ENCODE measurements at regions not wholly inside any gene's neighbourhood (a gene's known extent, or its start where the extent isn't known, plus 50 kb on each side); places are given as distances from the start of the nearest gene placed in this dataset.

DNA sequence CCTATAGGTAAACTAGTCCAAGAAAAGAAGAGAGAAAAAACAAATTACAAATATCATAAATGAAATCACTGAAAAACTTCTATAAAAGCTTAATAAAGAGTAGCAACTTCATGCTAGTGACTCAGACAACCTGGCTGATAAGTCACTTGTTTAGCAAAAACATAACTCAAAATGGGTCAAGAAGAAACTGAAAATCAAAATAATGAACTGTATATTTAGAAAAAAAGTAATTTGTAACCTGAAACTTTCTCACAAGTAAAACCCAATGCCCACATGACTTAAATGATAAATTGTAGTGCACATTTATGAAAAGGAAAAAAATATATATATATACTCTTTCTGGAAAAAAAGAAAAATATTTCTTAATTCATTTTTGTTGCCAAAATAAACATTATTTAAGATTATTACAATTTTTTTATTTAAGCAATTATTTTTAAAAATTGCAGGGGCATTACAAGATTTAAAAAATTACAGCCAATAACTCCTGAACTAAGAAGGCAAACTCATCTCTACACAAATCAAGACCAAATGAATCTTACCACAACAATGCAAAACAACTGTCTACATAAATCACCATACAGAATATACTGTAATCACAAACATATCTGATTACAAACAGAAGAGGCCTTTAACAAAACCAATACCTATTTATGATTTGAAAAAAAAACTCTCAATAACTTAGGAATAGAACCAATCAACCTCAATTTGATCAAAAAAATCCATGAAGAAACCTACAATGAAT is 406.3 kb downstream of the CDH7 start (continued):
- TF ChIP-seq ZNF24 (IDR thresholded peaks at IDR 0.05) (no peak), HDGF (IDR thresholded peaks at IDR 0.05) (no peak), HDAC6 (IDR thresholded peaks at IDR 0.05; ENCODE audit: unreplicated experiment) (no peak), MTA3 (IDR thresholded peaks at IDR 0.05; ENCODE audit: borderline replicate concordance, low read length) (no peak), HDAC2 (IDR thresholded peaks at IDR 0.05) (no peak), ETV6 (conservative IDR thresholded peaks at IDR 0.05 in 1 of 2, IDR thresholded peaks at IDR 0.05 in 1 of 2; ENCODE audit: borderline replicate concordance in 1 of 2, low read depth in 1 of 2) (no peak)

DNA sequence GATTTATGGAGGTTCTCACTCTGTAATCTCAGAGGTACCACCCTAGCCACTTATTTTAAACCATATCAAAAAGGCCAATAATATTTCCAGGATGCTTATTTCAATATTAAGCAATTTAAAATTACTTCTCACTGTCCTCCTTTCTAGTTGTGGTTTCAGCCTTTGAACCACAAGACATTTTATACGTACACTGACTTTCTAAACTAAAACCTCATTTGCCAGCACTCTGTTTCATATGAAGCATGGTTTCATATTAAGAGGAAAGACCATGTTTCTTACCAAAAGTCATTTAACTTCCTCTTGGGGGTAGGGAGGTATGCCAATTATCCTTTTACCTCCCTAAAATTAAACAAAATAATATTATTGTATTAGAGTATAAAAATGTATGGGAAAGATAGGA is 399.8 kb downstream of the CDH7 start:
- no peaks in the 10 kb centered on the region for H3K4me1 ChIP-seq (ENCODE audit: control insufficient read depth, insufficient read depth, low read length)
- no TSS peak for BruUV-seq (replicated peaks)
- H3K4me2 ChIP-seq (ENCODE audit: control insufficient read depth, insufficient read depth), result no peak overlapping the region
- FAIRE-seq, result no peak
- no peak for DNase-seq (ENCODE audit: low read depth, low spot score)
- H3K27ac ChIP-seq (ENCODE audit: control insufficient read depth, insufficient read depth), result no peak overlapping the region
- no peaks in the 10 kb centered on the region for H3K36me3 ChIP-seq (ENCODE audit: control insufficient read depth in 2 of 2, insufficient read depth in 2 of 2, low read length in 1 of 2)
- H3K9me3 ChIP-seq (replicated peaks; ENCODE audit: control insufficient read depth, insufficient read depth, low read length), result no peaks in the 10 kb centered on the region
- ChIA-PET RAD21 (ENCODE audit: unreplicated experiment) (no interaction called here), POLR2A (no interaction called here), CTCF (no interaction called here), SMC1A (ENCODE audit: uncharacterized antibody, unreplicated experiment) (no interaction called here)
- H4K20me1 ChIP-seq (ENCODE audit: control insufficient read depth, insufficient read depth), result no peaks in the 10 kb centered on the region
- no peaks in the 10 kb centered on the region for H3K27me3 ChIP-seq (replicated peaks in 1 of 2; ENCODE audit: control insufficient read depth in 2 of 2, insufficient read depth in 2 of 2, low read length in 1 of 2)
- H2AFZ ChIP-seq (ENCODE audit: control insufficient read depth, low read depth, low read length), result no peak overlapping the region
- 0% methylated on average over 1 of the region's 1 CpG for WGBS (ENCODE audit: insufficient coverage, insufficient replicate concordance, low lambda C conversion rate, missing lambda C conversion rate)
- intact Hi-C loops (cut with micrococcal nuclease; ENCODE audit: unreplicated experiment), result no loop called here
- H3K9ac ChIP-seq (ENCODE audit: control insufficient read depth, insufficient read depth, low read length), result no peak overlapping the region
- no peak overlapping the region for H3K4me3 ChIP-seq
- in situ Hi-C loops (cut with MboI), result no loop called here
- H3K79me2 ChIP-seq (ENCODE audit: control insufficient read depth, insufficient read depth, low read length), result no peaks in the 10 kb centered on the region
- ATAC-seq, result peak; percentile 82
- TF ChIP-seq FOXK2 (IDR thresholded peaks at IDR 0.05) (no peak), ZBED1 (IDR thresholded peaks at IDR 0.05; ENCODE audit: borderline replicate concordance) (no peak), EZH2 (IDR thresholded peaks at IDR 0.05; ENCODE audit: borderline replicate concordance, control insufficient read depth, low read depth, low read length) (no peak), MTA2 (IDR thresholded peaks at IDR 0.05; ENCODE audit: low read depth) (no peak), BHLHE40 (IDR thresholded peaks at IDR 0.05; ENCODE audit: borderline replicate concordance in 1 of 2, low read depth in 2 of 2, low read length in 1 of 2) (no peak), IKZF2 (IDR thresholded peaks at IDR 0.05) (no peak), POLR2A (IDR thresholded peaks at IDR 0.05; ENCODE audit: low read depth, low read length) (no peak), NFXL1 (IDR thresholded peaks at IDR 0.05; ENCODE audit: borderline replicate concordance) (no peak), NBN (IDR thresholded peaks at IDR 0.05) (no peak)
- TF ChIP-seq, protein P1, sequence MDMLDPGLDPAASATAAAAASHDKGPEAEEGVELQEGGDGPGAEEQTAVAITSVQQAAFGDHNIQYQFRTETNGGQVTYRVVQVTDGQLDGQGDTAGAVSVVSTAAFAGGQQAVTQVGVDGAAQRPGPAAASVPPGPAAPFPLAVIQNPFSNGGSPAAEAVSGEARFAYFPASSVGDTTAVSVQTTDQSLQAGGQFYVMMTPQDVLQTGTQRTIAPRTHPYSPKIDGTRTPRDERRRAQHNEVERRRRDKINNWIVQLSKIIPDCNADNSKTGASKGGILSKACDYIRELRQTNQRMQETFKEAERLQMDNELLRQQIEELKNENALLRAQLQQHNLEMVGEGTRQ (IDR thresholded peaks at IDR 0.05; ENCODE audit: borderline replicate concordance, low read depth, low read length), result no peak
- TF ChIP-seq, protein P2, sequence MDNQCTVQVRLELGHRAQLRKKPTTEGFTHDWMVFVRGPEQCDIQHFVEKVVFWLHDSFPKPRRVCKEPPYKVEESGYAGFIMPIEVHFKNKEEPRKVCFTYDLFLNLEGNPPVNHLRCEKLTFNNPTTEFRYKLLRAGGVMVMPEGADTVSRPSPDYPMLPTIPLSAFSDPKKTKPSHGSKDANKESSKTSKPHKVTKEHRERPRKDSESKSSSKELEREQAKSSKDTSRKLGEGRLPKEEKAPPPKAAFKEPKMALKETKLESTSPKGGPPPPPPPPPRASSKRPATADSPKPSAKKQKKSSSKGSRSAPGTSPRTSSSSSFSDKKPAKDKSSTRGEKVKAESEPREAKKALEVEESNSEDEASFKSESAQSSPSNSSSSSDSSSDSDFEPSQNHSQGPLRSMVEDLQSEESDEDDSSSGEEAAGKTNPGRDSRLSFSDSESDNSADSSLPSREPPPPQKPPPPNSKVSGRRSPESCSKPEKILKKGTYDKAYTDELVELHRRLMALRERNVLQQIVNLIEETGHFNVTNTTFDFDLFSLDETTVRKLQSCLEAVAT (IDR thresholded peaks at IDR 0.05), result no peak
- TF ChIP-seq, protein P3, sequence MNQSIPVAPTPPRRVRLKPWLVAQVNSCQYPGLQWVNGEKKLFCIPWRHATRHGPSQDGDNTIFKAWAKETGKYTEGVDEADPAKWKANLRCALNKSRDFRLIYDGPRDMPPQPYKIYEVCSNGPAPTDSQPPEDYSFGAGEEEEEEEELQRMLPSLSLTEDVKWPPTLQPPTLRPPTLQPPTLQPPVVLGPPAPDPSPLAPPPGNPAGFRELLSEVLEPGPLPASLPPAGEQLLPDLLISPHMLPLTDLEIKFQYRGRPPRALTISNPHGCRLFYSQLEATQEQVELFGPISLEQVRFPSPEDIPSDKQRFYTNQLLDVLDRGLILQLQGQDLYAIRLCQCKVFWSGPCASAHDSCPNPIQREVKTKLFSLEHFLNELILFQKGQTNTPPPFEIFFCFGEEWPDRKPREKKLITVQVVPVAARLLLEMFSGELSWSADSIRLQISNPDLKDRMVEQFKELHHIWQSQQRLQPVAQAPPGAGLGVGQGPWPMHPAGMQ (IDR thresholded peaks at IDR 0.05; ENCODE audit: borderline replicate concordance), result no peak
